IPS DF 6.9 (cell line): ENCODE measurements at regions not wholly inside any gene's neighbourhood (a gene's known extent, or its start where the extent isn't known, plus 50 kb on each side); places are given as distances from the start of the nearest gene placed in this dataset.
"Not testable (repeated sequence)": the region's sequence is repeated elsewhere in the genome, so short reads cannot be mapped to it uniquely, and the experiment has no call there.

Experiments used
- DNase-seq: peaks from one replicate; pipeline ENCODE4 v3.0.0-alpha.2; 2013; ENCODE audit warnings: low read depth, low spot score
- H3K27ac ChIP-seq: one replicate; pipeline ENCODE4 v1.5.1; 2013; ENCODE audit warnings: low read length, control low read depth
- H3K27me3 ChIP-seq: 2 replicates; pipeline ENCODE4 v1.6.1; 2013; ENCODE audit warnings: mild to moderate bottlenecking, low read length; ENCODE audit not compliant: control insufficient read depth, insufficient read depth
- H3K36me3 ChIP-seq: 2 replicates; pipeline ENCODE4 v1.6.1; 2013; ENCODE audit warnings: low read length; ENCODE audit not compliant: control insufficient read depth, insufficient read depth
- H3K4me1 ChIP-seq: 2 replicates; pipeline ENCODE4 v1.6.1; 2013; ENCODE audit warnings: low read length; ENCODE audit not compliant: control insufficient read depth, insufficient read depth
- H3K4me3 ChIP-seq: 2 replicates; pipeline ENCODE4 v1.5.1; 2013; ENCODE audit warnings: mild to moderate bottlenecking, low read length
- H3K9me3 ChIP-seq: 2 replicates; pipeline ENCODE4 v1.6.1; 2013; ENCODE audit warnings: low read length, inconsistent platforms; ENCODE audit not compliant: control insufficient read depth, insufficient read depth
- WGBS: extraction: QIAGEN DNeasy Blood & Tissue Kit; methylation state at CpG from one replicate; pipeline ENCODE4 v1.1.7; 2013; ENCODE audit warnings: mixed read lengths, missing lambda C conversion rate; ENCODE audit not compliant: insufficient read length, insufficient coverage; 5-methylcytosine and 5-hydroxymethylcytosine counted together

GRCh38 chr5:174535669-174536068 lies 188.7 kb upstream of the MSX2 start:
- Histone ChIP-seq H3K36me3 (no peaks in the 10 kb centered on the region), H3K27me3 (no peaks in the 10 kb centered on the region; the same call in 1 of the 2 replicates), H3K9me3 (no peaks in the 10 kb centered on the region), H3K4me1 (peaks cover 8% of the 10 kb centered on the region), H3K4me3 (no peak overlapping the region), H3K27ac (no peak overlapping the region)
- WGBS: no CpG with 5 or more reads among the region's 3 CpGs
- DNase-seq: no peak

GRCh38 chr5:174539823-174540222 lies 184.6 kb upstream of the MSX2 start:
- H3K27ac ChIP-seq, DNase-seq, H3K4me3 ChIP-seq, H3K9me3 ChIP-seq, H3K36me3 ChIP-seq, H3K4me1 ChIP-seq, H3K27me3 ChIP-seq: not testable (repeated sequence)
- no CpG with 5 or more reads among the region's 5 CpGs for WGBS

- H3K36me3 ChIP-seq: no peaks in the 10 kb centered on the region
- H3K27me3 ChIP-seq: no peaks in the 10 kb centered on the region; the same call in 1 of the 2 replicates
- no CpG with 5 or more reads among the region's 3 CpGs for WGBS
- no peaks in the 10 kb centered on the region for H3K4me1 ChIP-seq
- no peak overlapping the region for H3K27ac ChIP-seq
- DNase-seq: no peak
- H3K9me3 ChIP-seq: no peaks in the 10 kb centered on the region
- no peak overlapping the region for H3K4me3 ChIP-seq
Observed at GRCh38 chr5:174542037-174542436, 182.3 kb upstream of the MSX2 start.

- no peaks in the 10 kb centered on the region for H3K4me1 ChIP-seq
- 100% methylated on average over 2 of the region's 10 CpGs for WGBS
- no peaks in the 10 kb centered on the region for H3K36me3 ChIP-seq
- H3K27me3 ChIP-seq: no peaks in the 10 kb centered on the region; the same call in 1 of the 2 replicates
- no peaks in the 10 kb centered on the region for H3K9me3 ChIP-seq
- H3K27ac ChIP-seq: no peak overlapping the region
- H3K4me3 ChIP-seq: no peak overlapping the region
- no peak for DNase-seq
Observed at GRCh38 chr5:174542471-174542870, 181.9 kb upstream of the MSX2 start.

- Histone ChIP-seq H3K9me3 (no peaks in the 10 kb centered on the region), H3K4me3 (no peak overlapping the region), H3K36me3 (no peaks in the 10 kb centered on the region), H3K4me1 (no peaks in the 10 kb centered on the region), H3K27me3 (no peaks in the 10 kb centered on the region), H3K27ac (no peak overlapping the region)
- DNase-seq: no peak
- WGBS: no CpG with 5 or more reads among the region's 3 CpGs
Observed at GRCh38 chr5:174545926-174546325, 178.5 kb upstream of the MSX2 start.

- no CpG with 5 or more reads among the region's 7 CpGs for WGBS
- DNase-seq: no peak
- no peaks in the 10 kb centered on the region for H3K4me1 ChIP-seq
- H3K36me3 ChIP-seq: no peaks in the 10 kb centered on the region
- no peak overlapping the region for H3K4me3 ChIP-seq
- H3K27me3 ChIP-seq: no peaks in the 10 kb centered on the region
- H3K27ac ChIP-seq: no peak overlapping the region
- H3K9me3 ChIP-seq: no peaks in the 10 kb centered on the region
Observed at GRCh38 chr5:174547814-174548213, 176.6 kb upstream of the MSX2 start.

- H3K4me1 ChIP-seq: no peaks in the 10 kb centered on the region
- H3K9me3 ChIP-seq: no peaks in the 10 kb centered on the region
- H3K36me3 ChIP-seq: no peaks in the 10 kb centered on the region
- H3K4me3 ChIP-seq: no peak overlapping the region
- H3K27ac ChIP-seq: no peak overlapping the region
- no CpG with 5 or more reads among the region's 5 CpGs for WGBS
- no peaks in the 10 kb centered on the region for H3K27me3 ChIP-seq
- DNase-seq: no peak
Observed at GRCh38 chr5:174549254-174549653, 175.1 kb upstream of the MSX2 start.

GRCh38 chr5:174550026-174550425 lies 174.4 kb upstream of the MSX2 start:
- H3K36me3 ChIP-seq: no peaks in the 10 kb centered on the region
- WGBS: no CpG with 5 or more reads among the region's 6 CpGs

GRCh38 chr5:174552428-174552827 lies 172.0 kb upstream of the MSX2 start:
- Histone ChIP-seq H3K27ac (no peak overlapping the region), H3K4me1 (no peaks in the 10 kb centered on the region), H3K4me3 (no peak overlapping the region), H3K9me3 (no peaks in the 10 kb centered on the region), H3K36me3 (no peaks in the 10 kb centered on the region), H3K27me3 (no peaks in the 10 kb centered on the region)
- DNase-seq: no peak
- no CpG with 5 or more reads among the region's 8 CpGs for WGBS

More at GRCh38 chr5:174550026-174550425, 174.4 kb upstream of the MSX2 start:
- H3K27ac ChIP-seq: no peak overlapping the region
- H3K27me3 ChIP-seq: no peaks in the 10 kb centered on the region
- H3K9me3 ChIP-seq: no peaks in the 10 kb centered on the region
- DNase-seq: no peak
- H3K4me1 ChIP-seq: no peaks in the 10 kb centered on the region
- no peak overlapping the region for H3K4me3 ChIP-seq

GRCh38 chr5:174553556-174553955 lies 170.8 kb upstream of the MSX2 start:
- no CpG with 5 or more reads among the region's 12 CpGs for WGBS
- Histone ChIP-seq H3K4me3 (no peak overlapping the region), H3K27me3 (no peaks in the 10 kb centered on the region), H3K9me3 (no peaks in the 10 kb centered on the region), H3K4me1 (no peaks in the 10 kb centered on the region), H3K27ac (no peak overlapping the region), H3K36me3 (no peaks in the 10 kb centered on the region)
- DNase-seq: no peak

- DNase-seq: no peak
- H3K4me3 ChIP-seq: no peak overlapping the region
- no peaks in the 10 kb centered on the region for H3K9me3 ChIP-seq
- 0 out of 2 replicates have a peak, but pooled peaks cover 1% of the 10 kb centered on the region for H3K27me3 ChIP-seq
- H3K4me1 ChIP-seq: no peaks in the 10 kb centered on the region
- WGBS: no CpG with 5 or more reads among the region's 9 CpGs
- H3K27ac ChIP-seq: no peak overlapping the region
- H3K36me3 ChIP-seq: no peaks in the 10 kb centered on the region
Observed at GRCh38 chr5:174555726-174556125, 168.7 kb upstream of the MSX2 start.
